Mucosa of stomach (tissue), 1 donor: ENCODE measurements at regions not wholly inside any gene's neighbourhood (a gene's known extent, or its start where the extent isn't known, plus 50 kb on each side); places are given as distances from the start of the nearest gene placed in this dataset.

Source experiments
- H3K27me3 ChIP-seq: one replicate; pipeline ENCODE4 v1.7.0; 2013; ENCODE audit warnings: mild to moderate bottlenecking, low read length; ENCODE audit not compliant: control insufficient read depth, insufficient read depth
- H3K36me3 ChIP-seq: one replicate; pipeline ENCODE4 v1.7.0; 2013; ENCODE audit warnings: low read length; ENCODE audit not compliant: control insufficient read depth, insufficient read depth
- H3K4me1 ChIP-seq: one replicate; pipeline ENCODE4 v1.7.0; 2013; ENCODE audit warnings: mild to moderate bottlenecking, low read length; ENCODE audit not compliant: control insufficient read depth, insufficient read depth
- H3K4me3 ChIP-seq: one replicate; pipeline ENCODE4 v1.7.0; 2013; ENCODE audit warnings: low read length
- H3K9ac ChIP-seq: one replicate; pipeline ENCODE4 v1.7.0; 2013; ENCODE audit warnings: mild to moderate bottlenecking, low read length, moderate library complexity
- H3K9me3 ChIP-seq: one replicate; pipeline ENCODE4 v1.7.0; 2013; ENCODE audit warnings: mild to moderate bottlenecking, low read length, moderate library complexity; ENCODE audit not compliant: control insufficient read depth
- donor health status: Pancreatic carcinoma.

DNA sequence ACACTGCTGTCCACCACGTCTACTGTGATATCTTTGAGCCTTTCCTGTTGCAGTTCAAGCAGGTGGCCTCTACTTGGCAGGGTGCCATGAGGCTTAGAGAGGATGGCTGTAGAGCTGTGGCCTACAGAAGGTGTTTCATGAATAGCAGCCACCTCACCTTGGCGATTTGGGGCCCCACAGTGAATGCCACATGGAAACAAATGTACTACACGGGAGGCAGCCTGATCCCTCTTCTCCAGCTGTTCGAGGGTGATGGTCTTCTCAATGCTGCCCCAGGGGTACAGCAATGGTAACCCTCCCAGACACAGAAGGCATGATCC, 70.7 kb downstream of the FAM43A start:
- H3K4me1 ChIP-seq = no peaks in the 10 kb centered on the region
- H3K36me3 ChIP-seq = no peaks in the 10 kb centered on the region
- no peaks in the 10 kb centered on the region for H3K9me3 ChIP-seq
- no peak overlapping the region for H3K4me3 ChIP-seq
- no peak overlapping the region for H3K9ac ChIP-seq
- H3K27me3 ChIP-seq = peaks cover 1% of the 10 kb centered on the region

DNA sequence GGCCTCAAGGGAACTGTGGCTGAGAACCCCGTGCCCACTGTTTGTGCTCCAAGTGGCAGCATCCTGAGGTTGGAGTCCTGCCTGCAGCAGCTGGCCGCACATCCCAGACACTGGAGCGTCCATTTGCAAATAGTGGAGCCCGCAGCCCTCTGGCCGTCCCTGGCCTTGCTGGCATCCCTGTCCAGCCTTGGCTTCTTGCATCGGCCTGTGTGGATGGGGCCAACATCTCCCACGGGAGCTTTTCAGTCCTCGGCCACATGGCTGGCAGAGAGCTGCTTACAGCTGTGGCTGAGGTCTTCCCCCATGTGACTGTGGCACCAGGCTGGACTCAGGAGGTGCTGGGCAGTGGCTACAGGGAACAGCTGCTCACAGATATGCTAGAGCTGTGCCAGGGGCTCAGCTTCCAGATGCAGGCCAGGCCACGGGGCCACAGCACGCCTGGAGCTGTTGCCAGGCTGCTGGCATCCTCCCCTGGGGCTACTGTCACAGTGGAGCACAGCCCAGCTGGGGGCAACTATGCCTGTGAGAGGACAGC, 71.2 kb downstream of the FAM43A start:
- H3K4me3 ChIP-seq = no peak overlapping the region
- H3K4me1 ChIP-seq = no peaks in the 10 kb centered on the region
- H3K9me3 ChIP-seq = no peaks in the 10 kb centered on the region
- no peaks in the 10 kb centered on the region for H3K36me3 ChIP-seq
- H3K9ac ChIP-seq = no peak overlapping the region
- H3K27me3 ChIP-seq = peaks cover 6% of the 10 kb centered on the region

DNA sequence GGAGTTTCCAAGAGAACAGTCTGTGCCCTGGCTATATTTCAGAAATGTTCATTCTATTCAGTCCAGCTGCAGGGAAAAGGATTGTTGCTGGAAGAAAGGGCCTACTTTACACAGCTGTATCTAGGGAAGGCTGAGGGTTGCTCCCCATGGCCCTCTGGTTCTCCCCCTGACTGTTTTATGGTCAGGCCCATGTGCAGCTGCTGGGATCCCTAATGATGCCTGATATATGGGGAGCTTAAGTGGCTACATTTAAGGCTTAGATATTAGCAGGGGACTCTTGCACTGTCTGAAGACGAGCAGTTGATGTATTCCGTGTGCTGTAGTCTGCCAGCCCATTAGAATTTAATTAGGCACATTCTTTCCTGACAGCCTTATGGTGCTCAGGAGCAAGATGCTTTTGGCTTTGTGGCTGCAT, 72.0 kb downstream of the FAM43A start:
- H3K9ac ChIP-seq = no peak overlapping the region
- no peak overlapping the region for H3K4me3 ChIP-seq
- H3K9me3 ChIP-seq = no peaks in the 10 kb centered on the region
- H3K4me1 ChIP-seq = no peaks in the 10 kb centered on the region
- H3K27me3 ChIP-seq = peaks cover 6% of the 10 kb centered on the region
- H3K36me3 ChIP-seq = no peaks in the 10 kb centered on the region

DNA sequence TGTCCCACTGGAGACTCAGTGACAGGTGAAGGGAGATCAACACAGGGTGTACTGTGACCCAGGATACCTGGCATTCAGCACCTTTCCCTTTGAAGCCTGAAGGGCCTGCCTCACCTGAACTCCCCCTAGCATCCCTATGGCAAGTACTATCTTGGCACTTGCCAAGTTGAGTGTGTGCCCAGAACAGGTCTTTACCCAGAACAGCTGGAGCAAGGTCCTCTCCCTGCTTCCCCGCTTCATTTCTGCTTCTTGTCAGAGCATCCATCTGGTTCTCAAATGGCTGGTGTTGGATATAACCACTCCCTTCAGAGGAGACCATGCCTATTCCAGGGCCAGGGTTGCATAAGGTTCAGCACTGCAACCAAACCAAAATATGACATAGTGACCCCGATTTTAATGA, 73.0 kb downstream of the FAM43A start:
- Histone ChIP-seq H3K9ac (no peak overlapping the region), H3K4me1 (no peaks in the 10 kb centered on the region), H3K4me3 (no peak overlapping the region), H3K36me3 (no peaks in the 10 kb centered on the region), H3K27me3 (peaks cover 6% of the 10 kb centered on the region), H3K9me3 (no peaks in the 10 kb centered on the region)

DNA sequence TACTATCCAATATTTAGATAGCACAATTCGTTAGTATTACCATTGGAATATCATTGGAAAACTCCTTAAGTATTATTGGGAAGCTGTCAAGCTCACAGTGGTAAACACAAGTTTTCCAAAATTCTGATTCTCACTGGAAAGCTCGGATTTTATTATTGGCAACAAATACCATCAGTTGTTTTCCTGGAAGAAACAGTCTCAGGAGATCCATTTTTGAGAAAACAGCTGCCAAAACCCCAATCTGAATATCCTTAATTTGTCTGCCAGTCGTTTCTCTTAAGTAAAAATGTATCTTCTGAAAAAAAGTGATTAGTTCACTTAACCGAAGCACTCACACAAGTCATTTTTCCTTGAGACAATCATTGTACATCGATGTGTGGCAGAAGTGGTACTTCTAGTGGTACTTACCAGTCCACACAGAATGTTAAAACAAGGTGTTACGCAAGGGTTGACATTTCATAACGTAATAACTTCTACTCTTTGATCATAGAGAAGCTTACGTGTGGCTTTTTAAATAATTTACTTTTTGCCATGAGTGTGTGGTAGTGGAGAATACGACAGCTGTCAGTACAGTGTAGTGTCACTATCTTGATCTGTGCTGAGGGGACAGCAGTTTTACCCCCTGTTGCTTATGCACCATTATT, 74.9 kb downstream of the FAM43A start:
- H3K36me3 ChIP-seq = no peaks in the 10 kb centered on the region
- H3K9me3 ChIP-seq = no peaks in the 10 kb centered on the region
- no peak overlapping the region for H3K4me3 ChIP-seq
- no peak overlapping the region for H3K9ac ChIP-seq
- H3K4me1 ChIP-seq = no peaks in the 10 kb centered on the region
- H3K27me3 ChIP-seq = peaks cover 6% of the 10 kb centered on the region

DNA sequence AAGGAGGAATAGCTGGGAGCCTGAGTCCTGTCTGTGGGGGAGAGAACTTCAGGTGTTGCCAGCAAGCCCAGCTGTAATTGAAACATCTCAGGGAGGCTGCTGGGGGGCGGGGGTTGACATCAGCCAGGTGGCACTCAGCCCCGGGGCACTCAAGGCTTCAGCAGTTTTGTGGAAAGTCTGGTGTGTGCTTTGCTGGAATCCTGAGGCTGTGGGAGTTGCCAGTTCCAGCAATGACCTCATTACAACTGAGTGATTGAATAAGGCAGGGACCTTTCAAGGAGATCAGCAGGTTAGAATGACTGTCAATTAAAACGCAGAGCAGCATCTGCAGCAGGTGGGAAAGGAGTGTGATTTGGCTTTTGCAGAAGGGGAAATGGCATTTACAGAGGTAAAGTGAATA, 75.7 kb downstream of the FAM43A start:
- no peak overlapping the region for H3K9ac ChIP-seq
- no peak overlapping the region for H3K4me3 ChIP-seq
- peaks cover 6% of the 10 kb centered on the region for H3K27me3 ChIP-seq
- no peaks in the 10 kb centered on the region for H3K9me3 ChIP-seq
- no peaks in the 10 kb centered on the region for H3K36me3 ChIP-seq
- H3K4me1 ChIP-seq = no peaks in the 10 kb centered on the region

DNA sequence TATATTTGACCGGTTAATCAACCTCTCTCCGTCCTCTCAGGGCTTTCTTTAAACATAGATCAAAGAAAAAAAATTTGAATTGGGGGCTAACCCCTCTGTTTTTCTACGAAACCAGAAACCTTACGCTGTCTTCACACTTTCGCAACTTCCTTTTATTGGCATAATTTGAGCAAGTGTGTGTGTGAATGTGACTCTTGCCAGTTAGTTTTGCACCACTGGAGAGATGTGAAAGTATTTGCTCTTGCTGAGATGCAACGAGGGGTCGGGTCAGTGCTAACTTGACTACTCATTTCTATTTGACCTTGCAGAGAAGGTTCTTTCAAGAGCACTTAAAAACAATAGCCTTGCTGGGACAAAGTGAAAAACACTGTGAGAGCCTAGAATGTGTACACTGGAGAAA, 81.2 kb downstream of the FAM43A start:
- H3K4me3 ChIP-seq = no peak overlapping the region
- H3K9ac ChIP-seq = no peak overlapping the region
- H3K27me3 ChIP-seq = peaks cover under 1% of the 10 kb centered on the region
- no peaks in the 10 kb centered on the region for H3K9me3 ChIP-seq
- no peaks in the 10 kb centered on the region for H3K36me3 ChIP-seq
- H3K4me1 ChIP-seq = peaks cover 7% of the 10 kb centered on the region

DNA sequence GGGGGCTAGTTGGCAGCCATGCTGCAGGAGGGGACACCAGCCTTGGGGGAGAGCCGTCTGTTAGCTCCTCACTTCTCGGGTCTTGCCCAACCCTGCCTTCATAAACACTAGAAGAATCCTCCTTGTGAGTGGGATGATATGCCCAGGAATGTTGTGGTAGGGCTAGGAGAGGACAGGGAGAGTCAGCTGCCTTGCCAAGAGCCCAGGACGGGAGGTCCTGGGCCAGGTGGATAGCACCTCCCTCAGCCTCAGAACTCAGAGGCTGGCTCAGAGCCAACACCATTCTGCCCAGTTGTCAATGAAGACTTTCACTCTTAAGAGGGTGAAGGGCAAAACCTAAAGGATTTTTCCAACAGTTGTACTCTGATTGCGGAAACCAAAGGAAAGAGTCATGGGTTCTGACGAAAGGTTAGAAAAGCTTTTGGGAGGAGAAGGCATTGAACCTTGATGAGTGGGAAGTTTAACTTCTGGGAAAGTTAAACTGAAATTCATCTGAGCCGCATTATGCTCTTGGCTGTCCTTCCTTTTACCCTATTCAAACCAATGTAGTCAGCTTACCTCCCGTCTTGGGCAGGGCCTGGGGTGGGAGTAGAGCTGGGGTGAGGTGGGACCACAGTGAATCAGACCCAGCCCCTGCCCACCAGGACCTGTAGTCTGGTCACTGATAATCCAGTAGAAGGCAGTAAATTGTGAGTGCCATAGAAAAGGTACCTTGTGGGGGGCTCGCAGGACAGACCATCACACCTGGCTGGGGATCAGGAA, 81.9 kb downstream of the FAM43A start:
- H3K27me3 ChIP-seq = no peaks in the 10 kb centered on the region
- peaks cover 10% of the 10 kb centered on the region for H3K4me1 ChIP-seq
- H3K4me3 ChIP-seq = no peak overlapping the region
- no peaks in the 10 kb centered on the region for H3K9me3 ChIP-seq
- no peak overlapping the region for H3K9ac ChIP-seq
- H3K36me3 ChIP-seq = no peaks in the 10 kb centered on the region

DNA sequence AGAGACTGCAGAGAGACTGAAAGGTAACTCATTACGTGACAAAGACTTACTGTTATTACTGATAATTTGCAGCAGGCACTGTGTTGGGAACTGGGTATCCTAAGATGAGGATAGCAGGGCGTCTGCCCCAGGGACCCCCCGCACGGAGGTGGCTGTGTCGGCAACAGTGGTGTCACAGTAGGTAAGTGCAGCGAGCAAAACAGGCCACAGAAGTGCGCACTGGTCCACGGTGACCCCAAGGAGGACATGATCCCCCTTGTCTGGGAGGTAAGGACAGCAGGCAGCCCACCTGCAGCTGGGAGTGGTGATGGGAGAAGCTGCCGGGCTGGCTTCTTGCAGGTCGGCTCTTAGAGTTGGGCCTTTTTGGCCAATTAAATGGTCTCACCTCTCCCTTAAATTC, 82.9 kb downstream of the FAM43A start:
- Histone ChIP-seq H3K9me3 (no peaks in the 10 kb centered on the region), H3K27me3 (no peaks in the 10 kb centered on the region), H3K9ac (no peak overlapping the region), H3K4me1 (peaks cover 19% of the 10 kb centered on the region), H3K4me3 (no peak overlapping the region), H3K36me3 (no peaks in the 10 kb centered on the region)

DNA sequence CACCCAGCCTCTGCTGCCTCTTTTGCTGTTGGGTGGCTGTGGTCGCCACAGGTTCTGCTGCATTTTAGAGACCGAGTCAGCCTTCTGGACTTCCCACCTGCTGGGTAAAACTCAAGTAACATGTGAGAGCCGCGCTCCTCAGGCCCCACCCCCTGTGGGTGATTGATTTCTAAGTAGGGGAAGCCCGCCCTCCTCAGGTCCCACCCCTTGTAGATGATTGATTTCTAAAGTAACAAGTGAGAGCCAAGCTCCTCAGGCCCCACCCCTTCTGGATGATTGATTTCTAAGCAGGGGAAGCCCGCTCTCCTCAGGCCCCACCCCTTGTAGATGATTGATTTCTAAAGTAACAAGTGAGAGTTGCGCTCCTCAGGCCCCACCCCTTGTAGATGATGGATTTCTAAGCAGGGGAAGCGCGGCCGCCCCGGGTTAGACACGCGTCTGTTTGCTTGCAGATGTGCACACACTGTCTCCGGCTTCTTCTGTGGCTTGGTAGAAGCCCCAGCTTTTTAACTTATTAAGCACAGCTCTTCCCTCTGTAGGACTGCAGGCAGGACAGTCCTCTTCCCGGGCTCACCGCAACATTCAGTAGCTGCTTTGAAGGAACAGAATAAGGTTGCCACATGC, 83.4 kb downstream of the FAM43A start:
- H3K27me3 ChIP-seq = no peaks in the 10 kb centered on the region
- no peaks in the 10 kb centered on the region for H3K36me3 ChIP-seq
- no peaks in the 10 kb centered on the region for H3K9me3 ChIP-seq
- peaks cover 19% of the 10 kb centered on the region for H3K4me1 ChIP-seq
- no peak overlapping the region for H3K4me3 ChIP-seq
- no peak overlapping the region for H3K9ac ChIP-seq

DNA sequence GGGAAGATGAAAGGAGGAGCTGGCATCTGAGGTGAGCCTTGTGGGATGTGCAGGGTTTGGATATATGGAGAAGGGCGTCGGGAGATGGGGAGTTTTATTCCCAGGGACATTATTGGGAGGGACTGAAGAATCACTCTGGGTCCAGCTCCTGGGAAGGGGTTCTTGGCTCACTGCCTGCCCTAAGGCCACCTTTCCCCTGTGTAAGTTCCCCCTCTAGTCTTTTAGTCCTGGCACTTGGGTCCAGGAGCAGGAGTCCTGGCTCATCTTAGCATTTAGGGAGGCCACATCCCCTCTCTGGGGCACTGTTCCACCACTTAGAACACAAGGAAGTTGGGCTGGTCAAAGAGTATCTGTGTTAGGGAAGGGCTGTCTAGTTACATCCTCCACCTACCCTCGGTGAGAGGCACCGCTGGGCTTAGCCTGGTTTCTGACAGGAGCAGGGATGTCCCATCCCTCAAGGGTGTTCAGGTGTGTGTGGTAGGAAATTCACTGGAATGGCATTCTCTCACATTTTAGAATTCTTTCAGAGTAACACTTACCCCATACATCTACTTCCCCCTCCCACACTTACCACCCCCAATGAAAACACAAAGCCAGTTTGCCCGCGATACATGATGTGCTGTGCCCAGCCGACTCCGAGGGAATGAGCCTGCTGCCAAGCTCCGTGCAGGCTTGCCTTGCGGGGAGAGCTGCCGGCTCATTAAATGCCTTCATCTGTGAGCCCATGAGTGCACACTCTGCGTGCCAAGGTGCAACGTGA, 86.7 kb downstream of the FAM43A start:
- Histone ChIP-seq H3K9me3 (no peaks in the 10 kb centered on the region), H3K9ac (no peak overlapping the region), H3K4me3 (no peak overlapping the region), H3K27me3 (peaks cover 3% of the 10 kb centered on the region), H3K36me3 (no peaks in the 10 kb centered on the region), H3K4me1 (peaks cover 19% of the 10 kb centered on the region)

DNA sequence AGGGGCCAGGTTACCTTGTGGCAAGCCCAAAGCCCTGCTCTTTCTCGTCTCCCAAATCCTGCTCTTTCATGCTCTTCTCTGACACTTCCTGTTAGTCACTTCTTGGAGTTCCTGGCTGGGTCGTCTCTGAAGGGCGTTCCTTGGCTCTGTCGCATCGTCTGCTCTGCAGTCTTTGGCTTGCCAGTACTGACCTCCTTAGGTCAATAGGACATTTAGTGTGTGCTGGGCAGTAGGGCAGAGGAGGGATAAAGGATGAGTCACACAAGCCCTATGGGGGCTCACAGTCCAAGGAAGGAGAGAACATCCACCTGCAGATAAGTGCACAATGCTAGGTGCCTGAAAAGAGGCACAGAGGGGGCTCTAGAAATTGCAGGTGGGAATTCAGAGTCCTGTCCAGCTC, 87.5 kb downstream of the FAM43A start:
- H3K4me3 ChIP-seq = no peak overlapping the region
- peaks cover 3% of the 10 kb centered on the region for H3K27me3 ChIP-seq
- H3K36me3 ChIP-seq = no peaks in the 10 kb centered on the region
- no peaks in the 10 kb centered on the region for H3K9me3 ChIP-seq
- no peak overlapping the region for H3K9ac ChIP-seq
- peaks cover 19% of the 10 kb centered on the region for H3K4me1 ChIP-seq
